Activated CD8-positive, alpha-beta memory T cell treated with anti-CD3 and anti-CD28 coated beads for 24 hours (primary cell): ENCODE measurements at regions not wholly inside any gene's neighbourhood (a gene's known extent, or its start where the extent isn't known, plus 50 kb on each side); places are given as distances from the start of the nearest gene placed in this dataset.

Source experiments
- DNase-seq: peaks from one replicate; pipeline ENCODE4 v3.0.0-alpha.2; 2020

GRCh38 chr11:10943968-10944367 is 86.1 kb upstream of the ZBED5 start:
- no peak for DNase-seq

- no peak for DNase-seq
These were observed 84.8 kb upstream of the ZBED5 start for GRCh38 chr11:10942620-10943019.

GRCh38 chr11:10941871-10942270 is 84.0 kb upstream of the ZBED5 start:
- DNase-seq, result no peak

- no peak for DNase-seq
These were observed 83.6 kb upstream of the ZBED5 start for GRCh38 chr11:10941414-10941813.

- DNase-seq, result no peak
These were observed 81.0 kb upstream of the ZBED5 start for GRCh38 chr11:10938650-10939387.

GRCh38 chr11:10938231-10938630 is 80.4 kb upstream of the ZBED5 start:
- DNase-seq, result no peak

GRCh38 chr11:10937385-10937771 is 79.5 kb upstream of the ZBED5 start:
- no peak for DNase-seq

- no peak for DNase-seq
These were observed 79.0 kb upstream of the ZBED5 start for GRCh38 chr11:10936626-10937384.

- no peak for DNase-seq
These were observed 77.2 kb upstream of the ZBED5 start for GRCh38 chr11:10935015-10935559.

- DNase-seq, result no peak
These were observed 76.5 kb upstream of the ZBED5 start for GRCh38 chr11:10934293-10934860.

- peak; percentile 93 for DNase-seq
These were observed 75.8 kb upstream of the ZBED5 start for GRCh38 chr11:10933455-10934292.

GRCh38 chr11:10932976-10933375 is 75.1 kb upstream of the ZBED5 start:
- no peak for DNase-seq

GRCh38 chr11:10931761-10932670 is 74.2 kb upstream of the ZBED5 start:
- DNase-seq, result no peak

GRCh38 chr11:10930972-10931760 is 73.3 kb upstream of the ZBED5 start:
- peak; percentile 76 for DNase-seq

GRCh38 chr11:10930224-10930971 is 72.5 kb upstream of the ZBED5 start:
- DNase-seq, result no peak

GRCh38 chr11:10927538-10927937 is 69.7 kb upstream of the ZBED5 start:
- no peak for DNase-seq

GRCh38 chr11:10926801-10927211 is 69.0 kb upstream of the ZBED5 start:
- no peak for DNase-seq

GRCh38 chr11:10925149-10925926 is 67.5 kb upstream of the ZBED5 start:
- no peak for DNase-seq

GRCh38 chr11:10923882-10924281 is 66.0 kb upstream of the ZBED5 start:
- no peak for DNase-seq
